RPMI8226 (cell line): ENCODE measurements at regions not wholly inside any gene's neighbourhood (a gene's known extent, or its start where the extent isn't known, plus 50 kb on each side); places are given as distances from the start of the nearest gene placed in this dataset.

Experiments used
- DNase-seq: peaks from one replicate; pipeline ENCODE4 v3.0.0-alpha.2; 2015

DNA sequence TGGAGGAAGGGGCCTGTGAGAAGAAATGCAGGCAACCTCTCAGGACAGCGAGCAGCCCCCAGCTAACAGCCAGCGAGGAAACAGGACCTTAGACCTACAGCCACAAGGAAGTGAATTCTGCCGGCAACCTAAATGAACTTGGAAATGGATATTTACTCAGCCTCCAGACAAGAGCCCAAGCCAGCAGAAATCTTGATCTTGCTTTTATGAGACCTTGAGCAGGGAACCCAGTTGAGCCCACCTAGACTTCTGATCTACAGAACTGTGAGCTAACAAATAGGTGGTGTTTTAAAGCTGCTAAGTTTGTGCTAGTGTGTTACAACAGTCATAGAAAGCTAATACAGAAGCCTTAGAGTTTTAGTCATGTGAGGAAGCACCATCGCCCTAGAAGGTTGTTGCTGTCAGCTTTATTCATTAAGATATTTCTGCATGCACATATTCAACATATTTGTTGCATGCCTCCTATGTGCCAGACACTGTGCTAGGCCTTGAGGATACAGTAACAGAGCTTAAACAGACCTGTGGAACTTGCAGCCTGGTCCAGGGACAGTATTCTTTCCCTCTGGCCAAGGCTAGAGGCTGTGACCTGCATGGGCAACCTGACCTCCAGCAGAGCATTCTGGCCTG lies 50.3 kb downstream of the NALF2 start:
- no peak for DNase-seq

DNA sequence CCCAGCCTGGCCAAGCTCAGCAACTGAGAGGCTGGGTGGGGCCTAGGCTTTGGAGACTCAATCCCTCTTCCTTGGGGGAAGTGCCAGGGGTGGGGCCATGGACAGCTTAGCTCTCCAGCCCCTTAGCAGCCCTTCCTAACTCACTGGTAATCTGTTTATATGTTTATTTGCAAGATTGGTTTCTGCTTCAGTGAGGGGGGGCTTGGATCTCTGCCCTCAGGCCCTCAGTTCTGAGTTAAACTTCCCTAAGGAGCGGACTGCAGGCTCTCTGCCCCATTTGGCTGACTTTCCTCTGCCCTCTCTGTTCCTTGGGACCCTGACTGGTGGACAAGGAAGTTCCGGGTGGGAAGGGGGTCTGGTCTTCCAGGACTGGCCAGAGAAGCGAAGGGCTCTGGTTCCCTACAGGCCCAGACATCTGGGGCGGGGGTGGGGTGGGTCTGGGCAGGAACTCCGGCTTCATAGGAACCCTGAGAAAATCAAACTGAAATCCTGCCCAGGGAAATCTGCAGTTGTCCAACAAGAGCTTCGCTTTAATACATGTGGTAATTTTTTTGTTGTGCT lies 51.4 kb downstream of the NALF2 start:
- no peak for DNase-seq

DNA sequence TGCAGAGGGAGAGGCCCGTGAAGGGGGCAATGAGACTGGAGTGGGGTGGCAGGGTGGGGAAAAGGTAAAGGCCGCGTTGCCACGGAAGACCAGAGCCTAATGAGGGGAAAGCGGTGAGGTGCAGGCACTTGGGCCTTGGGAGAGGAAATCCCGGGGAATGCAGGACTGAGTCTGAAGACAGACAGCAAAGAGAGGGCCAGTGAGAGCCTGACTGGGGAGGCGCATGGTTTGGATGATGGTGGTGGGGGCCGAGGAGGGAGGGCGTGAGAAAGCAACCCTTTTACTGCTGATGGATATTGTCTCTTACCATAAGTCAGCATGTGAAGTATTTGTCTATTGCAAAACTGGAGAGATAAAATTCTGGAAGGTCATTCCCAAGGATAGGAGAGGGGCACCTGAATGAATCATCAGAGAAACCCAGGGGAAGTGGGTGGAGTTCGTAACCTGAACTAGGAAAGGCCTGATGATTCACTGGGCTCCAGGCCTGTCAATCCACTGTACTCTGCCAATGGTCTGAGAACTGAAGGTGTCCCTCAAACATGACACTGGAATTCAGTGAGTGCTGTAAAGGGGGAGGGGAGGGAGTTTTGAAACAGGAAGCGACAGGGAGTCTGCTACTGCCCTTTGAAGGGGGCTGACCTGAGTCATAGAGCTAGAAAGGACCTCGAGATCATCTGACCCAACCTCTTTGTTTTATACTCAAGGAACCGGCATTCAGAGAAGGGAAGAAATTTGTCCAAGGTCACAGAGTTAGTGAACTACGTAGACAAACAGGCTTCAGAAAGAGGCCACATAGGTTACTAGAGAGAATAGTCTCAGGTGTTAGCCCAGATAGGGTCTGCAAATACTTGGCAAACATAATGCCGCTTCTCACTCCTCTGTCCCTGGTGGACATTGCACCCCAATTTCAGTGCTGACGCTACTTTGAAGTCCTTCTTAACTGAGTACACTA lies 52.2 kb downstream of the NALF2 start:
- DNase-seq, result peak; percentile 3

DNA sequence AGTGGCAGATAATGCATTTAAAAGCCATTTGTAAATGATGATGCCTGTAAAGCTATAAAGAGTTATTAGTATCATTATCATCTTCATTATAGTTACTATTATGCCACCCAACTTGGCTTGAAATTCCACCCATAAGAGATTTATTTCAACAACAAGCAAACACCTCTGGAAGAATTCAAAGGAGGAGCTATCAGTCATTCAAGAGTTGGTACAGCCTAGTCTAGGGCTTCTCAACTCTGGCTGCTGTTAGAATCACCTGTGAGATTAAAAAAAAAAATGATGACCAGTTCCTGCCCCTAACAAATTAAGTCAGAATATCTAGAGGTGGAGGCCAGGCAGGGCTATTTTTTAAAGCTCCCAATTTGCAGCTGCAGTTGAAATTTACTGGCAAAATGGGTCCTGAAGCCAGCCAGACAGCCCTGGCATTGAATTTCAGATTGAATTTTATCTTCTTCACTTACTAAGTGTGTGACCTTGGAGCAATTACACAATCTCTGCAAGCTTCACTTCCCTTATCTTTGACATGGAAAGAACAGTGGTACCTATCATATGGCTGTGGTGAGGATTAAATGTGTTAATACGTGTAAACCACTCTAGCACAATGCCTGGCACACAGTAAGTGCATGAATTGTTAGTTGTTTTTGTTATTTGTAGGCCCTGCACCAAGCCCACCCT lies 52.9 kb upstream of the EDA start:
- no peak for DNase-seq

DNA sequence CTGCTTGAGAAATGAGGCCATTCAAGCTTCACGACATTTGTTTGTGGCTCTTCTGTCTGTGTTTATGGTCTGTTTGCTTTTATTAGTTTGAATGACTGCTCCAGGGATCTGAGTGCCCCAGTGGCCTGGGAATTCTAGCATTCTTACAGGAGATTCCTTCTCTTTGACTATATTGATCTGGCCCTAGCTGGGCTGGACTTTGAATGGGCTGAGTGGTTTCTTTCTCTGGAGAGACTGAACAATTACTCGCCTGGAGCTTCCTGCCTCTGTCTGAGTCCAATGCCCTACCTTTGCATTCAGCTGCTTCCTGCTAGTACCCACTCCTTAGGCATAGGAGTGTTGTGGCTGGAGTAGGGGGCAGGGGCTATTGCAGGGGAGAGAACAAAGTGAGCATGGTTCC lies 51.2 kb upstream of the EDA start:
- no peak for DNase-seq

DNA sequence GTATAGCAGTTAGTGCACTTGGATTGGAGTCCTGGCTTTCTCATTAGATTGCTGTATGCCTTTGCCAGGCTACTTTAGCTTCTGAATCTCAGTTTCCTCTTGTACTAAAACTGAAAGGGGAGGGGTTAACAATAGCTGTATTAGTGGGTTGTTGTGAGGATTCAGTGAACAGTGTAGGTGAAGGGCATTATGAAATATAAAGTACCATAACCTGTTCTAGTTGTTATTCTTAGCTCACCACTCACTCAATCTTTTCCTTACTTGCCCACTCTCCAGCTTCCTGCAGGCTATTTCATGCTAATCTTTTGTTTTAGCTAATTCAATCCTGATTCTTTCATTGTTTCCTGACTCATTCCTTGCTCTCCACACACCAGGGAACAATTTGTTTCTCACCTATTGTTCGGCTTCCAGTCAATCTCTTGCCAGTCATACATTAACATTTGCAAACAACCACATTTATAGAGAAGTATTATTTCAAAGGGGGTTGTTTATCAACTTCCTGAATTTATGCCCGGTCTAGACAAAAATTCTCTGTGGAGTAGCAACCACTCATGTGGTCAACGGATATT lies 50.6 kb upstream of the EDA start:
- no peak for DNase-seq
